ENCODE measurements at regions not wholly inside any gene's neighbourhood (a gene's known extent, or its start where the extent isn't known, plus 50 kb on each side); places are given as distances from the start of the nearest gene placed in this dataset.

DNA sequence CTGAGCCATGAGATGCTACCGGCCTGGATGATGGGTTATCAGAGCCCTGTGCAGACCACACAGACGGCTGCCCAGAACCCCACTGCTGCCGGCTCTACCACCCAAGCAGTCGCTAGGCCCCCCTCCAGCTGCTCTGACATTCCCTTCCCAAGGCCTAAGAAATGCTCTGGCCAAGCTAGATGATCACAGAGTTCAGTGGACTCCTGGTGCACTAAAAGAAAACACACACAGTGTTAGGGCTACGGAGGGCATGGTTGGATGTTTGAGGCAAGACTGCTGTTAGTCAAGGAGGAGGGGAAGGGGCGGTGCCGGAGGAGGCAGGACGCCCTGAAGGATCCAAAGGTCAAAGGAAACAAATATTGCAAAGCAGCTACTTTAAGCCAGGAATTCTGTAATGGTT lies 174.5 kb downstream of the MYCN start:
- TF ChIP-seq POLR2AphosphoS5 (IDR thresholded peaks at IDR 0.05; ENCODE audit: low read depth, low read length) (no peak), RAD21 (IDR thresholded peaks at IDR 0.05; ENCODE audit: low read length) (no peak)
- TF ChIP-seq, protein P1, sequence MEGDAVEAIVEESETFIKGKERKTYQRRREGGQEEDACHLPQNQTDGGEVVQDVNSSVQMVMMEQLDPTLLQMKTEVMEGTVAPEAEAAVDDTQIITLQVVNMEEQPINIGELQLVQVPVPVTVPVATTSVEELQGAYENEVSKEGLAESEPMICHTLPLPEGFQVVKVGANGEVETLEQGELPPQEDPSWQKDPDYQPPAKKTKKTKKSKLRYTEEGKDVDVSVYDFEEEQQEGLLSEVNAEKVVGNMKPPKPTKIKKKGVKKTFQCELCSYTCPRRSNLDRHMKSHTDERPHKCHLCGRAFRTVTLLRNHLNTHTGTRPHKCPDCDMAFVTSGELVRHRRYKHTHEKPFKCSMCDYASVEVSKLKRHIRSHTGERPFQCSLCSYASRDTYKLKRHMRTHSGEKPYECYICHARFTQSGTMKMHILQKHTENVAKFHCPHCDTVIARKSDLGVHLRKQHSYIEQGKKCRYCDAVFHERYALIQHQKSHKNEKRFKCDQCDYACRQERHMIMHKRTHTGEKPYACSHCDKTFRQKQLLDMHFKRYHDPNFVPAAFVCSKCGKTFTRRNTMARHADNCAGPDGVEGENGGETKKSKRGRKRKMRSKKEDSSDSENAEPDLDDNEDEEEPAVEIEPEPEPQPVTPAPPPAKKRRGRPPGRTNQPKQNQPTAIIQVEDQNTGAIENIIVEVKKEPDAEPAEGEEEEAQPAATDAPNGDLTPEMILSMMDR (IDR thresholded peaks at IDR 0.05), result no peak
